Keratinocyte (primary cell): ENCODE measurements at regions not wholly inside any gene's neighbourhood (a gene's known extent, or its start where the extent isn't known, plus 50 kb on each side); places are given as distances from the start of the nearest gene placed in this dataset.

Source experiments
- EZH2 ChIP-seq: IDR thresholded peaks from one replicate; pipeline ENCODE4 v1.6.1; 2012; ENCODE audit warnings: inconsistent platforms, mild to moderate bottlenecking, low read length, moderate library complexity
- TF ChIP-seq, protein P1 (sequence below), 3 experiments: IDR thresholded peaks in 1 of 3; conservative IDR thresholded peaks in 1 of 3; optimal IDR thresholded peaks in 1 of 3; 2 replicates in 2 of 3; 3 replicates in 1 of 3; pipeline versions ENCODE3 to v1.5.1; 2011; ENCODE audit warnings: low read length in 3 of 3, mild to moderate bottlenecking in 3 of 3, moderate library complexity in 2 of 3, control low read depth in 1 of 3, inconsistent platforms in 1 of 3; ENCODE audit not compliant: insufficient read depth in 2 of 3; ENCODE audit errors: extremely low read depth in 1 of 3

- TF ChIP-seq, protein P1, sequence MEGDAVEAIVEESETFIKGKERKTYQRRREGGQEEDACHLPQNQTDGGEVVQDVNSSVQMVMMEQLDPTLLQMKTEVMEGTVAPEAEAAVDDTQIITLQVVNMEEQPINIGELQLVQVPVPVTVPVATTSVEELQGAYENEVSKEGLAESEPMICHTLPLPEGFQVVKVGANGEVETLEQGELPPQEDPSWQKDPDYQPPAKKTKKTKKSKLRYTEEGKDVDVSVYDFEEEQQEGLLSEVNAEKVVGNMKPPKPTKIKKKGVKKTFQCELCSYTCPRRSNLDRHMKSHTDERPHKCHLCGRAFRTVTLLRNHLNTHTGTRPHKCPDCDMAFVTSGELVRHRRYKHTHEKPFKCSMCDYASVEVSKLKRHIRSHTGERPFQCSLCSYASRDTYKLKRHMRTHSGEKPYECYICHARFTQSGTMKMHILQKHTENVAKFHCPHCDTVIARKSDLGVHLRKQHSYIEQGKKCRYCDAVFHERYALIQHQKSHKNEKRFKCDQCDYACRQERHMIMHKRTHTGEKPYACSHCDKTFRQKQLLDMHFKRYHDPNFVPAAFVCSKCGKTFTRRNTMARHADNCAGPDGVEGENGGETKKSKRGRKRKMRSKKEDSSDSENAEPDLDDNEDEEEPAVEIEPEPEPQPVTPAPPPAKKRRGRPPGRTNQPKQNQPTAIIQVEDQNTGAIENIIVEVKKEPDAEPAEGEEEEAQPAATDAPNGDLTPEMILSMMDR (optimal IDR thresholded peaks at IDR 0.05 in 1 of 3, IDR thresholded peaks at IDR 0.05 in 1 of 3, conservative IDR thresholded peaks at IDR 0.05 in 1 of 3; ENCODE audit: extremely low read depth in 1 of 3, insufficient read depth in 2 of 3, low read length in 3 of 3) = no peak
- TF ChIP-seq EZH2 = no peak
Measured at GRCh38 chr1:185645686-185646085, 88.5 kb upstream of the HMCN1 start.
